Activated CD8-positive, alpha-beta T cell treated with anti-CD3 and anti-CD28 coated beads for 36 hours (primary cell): ENCODE measurements at regions not wholly inside any gene's neighbourhood (a gene's known extent, or its start where the extent isn't known, plus 50 kb on each side); places are given as distances from the start of the nearest gene placed in this dataset.

Source experiments
- ATAC-seq: fragments of 200-7000 bp; cut with Tn5 transposase; one replicate; pipeline ENCODE4 v1.10.0; 2021; ENCODE audit warnings: mild to moderate bottlenecking, moderate library complexity
- CTCF ChIA-PET: fragments of 350-600 bp; sonication (Branson Sonifier 250); formaldehyde crosslinking; loops from one replicate; lab custom pipeline; 2021; ENCODE audit warnings: antibody characterized with exemption; lab: Charles Lee
- POLR2A ChIA-PET: fragments of 350-600 bp; sonication (Branson Sonifier 250); formaldehyde crosslinking; loops from one replicate; lab custom pipeline; 2021; ENCODE audit warnings: antibody characterized with exemption; lab: Charles Lee
- DNase-seq: peaks from one replicate; pipeline ENCODE4 v3.0.0-alpha.2; 2020
- H3K27ac Mint-ChIP-seq: one replicate; pipeline ENCODE4 v1.8.0; 2021; ENCODE audit warnings: mild to moderate bottlenecking, mixed read lengths
- H3K27me3 Mint-ChIP-seq: one replicate; pipeline ENCODE4 v1.8.0; 2021; ENCODE audit warnings: mixed read lengths
- H3K36me3 Mint-ChIP-seq: one replicate; pipeline ENCODE4 v1.8.0; 2021; ENCODE audit warnings: low read depth, mixed read lengths
- H3K4me1 Mint-ChIP-seq: one replicate; pipeline ENCODE4 v1.8.0; 2021; ENCODE audit warnings: low read depth, mixed read lengths
- H3K4me3 Mint-ChIP-seq: one replicate; pipeline ENCODE4 v1.8.0; 2021; ENCODE audit warnings: mild to moderate bottlenecking, moderate library complexity, mixed read lengths
- H3K9me3 Mint-ChIP-seq: one replicate; pipeline ENCODE4 v1.8.0; 2021; ENCODE audit warnings: mixed read lengths
- CTCF ChIP-seq: fragments of 200-600 bp; IDR thresholded peaks from one replicate; pipeline ENCODE4 v1.8.0; 2022; ENCODE audit warnings: antibody characterized with exemption, mild to moderate bottlenecking
- intact Hi-C: fragments of 100-400 bp; cut with micrococcal nuclease; formaldehyde crosslinking; loops from one replicate; pipeline ENCODE4 v1.10.0; 2022

- intact Hi-C loops, result no loop called here
- Mint-ChIP-seq H3K27ac (no peak overlapping the region), H3K4me3 (no peak overlapping the region), H3K4me1 (no peaks in the 10 kb centered on the region), H3K9me3 (peaks cover 6% of the 10 kb centered on the region), H3K27me3 (no peaks in the 10 kb centered on the region), H3K36me3 (no peaks in the 10 kb centered on the region)
- DNase-seq, result no peak
- CTCF ChIA-PET, result no interaction called here
- no peak for TF ChIP-seq CTCF
- ATAC-seq, result no peak
- POLR2A ChIA-PET, result no interaction called here
Observed at GRCh38 chr2:139969323-139969722, 1189.1 kb upstream of the NXPH2 start.

GRCh38 chr2:139968588-139968987 is 1188.4 kb upstream of the NXPH2 start:
- no peaks in the 10 kb centered on the region for H3K36me3 Mint-ChIP-seq
- H3K4me3 Mint-ChIP-seq, result no peak overlapping the region
- H3K27me3 Mint-ChIP-seq, result no peaks in the 10 kb centered on the region
- no peak for DNase-seq
- ChIA-PET CTCF (no interaction called here), POLR2A (no interaction called here)
- intact Hi-C loops, result no loop called here
- H3K9me3 Mint-ChIP-seq, result peaks cover 6% of the 10 kb centered on the region
- H3K4me1 Mint-ChIP-seq, result no peaks in the 10 kb centered on the region
- no peak for ATAC-seq
- no peak for TF ChIP-seq CTCF
- H3K27ac Mint-ChIP-seq, result no peak overlapping the region

- ChIA-PET POLR2A (no interaction called here), CTCF (no interaction called here)
- H3K27ac Mint-ChIP-seq, result no peak overlapping the region
- peaks cover 6% of the 10 kb centered on the region for H3K9me3 Mint-ChIP-seq
- H3K4me1 Mint-ChIP-seq, result no peaks in the 10 kb centered on the region
- no peak for TF ChIP-seq CTCF
- ATAC-seq, result no peak
- no peak for DNase-seq
- intact Hi-C loops, result no loop called here
- H3K4me3 Mint-ChIP-seq, result no peak overlapping the region
- H3K36me3 Mint-ChIP-seq, result no peaks in the 10 kb centered on the region
- no peaks in the 10 kb centered on the region for H3K27me3 Mint-ChIP-seq
Observed at GRCh38 chr2:139967665-139968064, 1187.5 kb upstream of the NXPH2 start.

GRCh38 chr2:139964721-139965440 is 1184.7 kb upstream of the NXPH2 start:
- ATAC-seq (no peak), DNase-seq (no peak)
- intact Hi-C loops, result no loop called here
- H3K27me3 Mint-ChIP-seq, result no peaks in the 10 kb centered on the region
- H3K27ac Mint-ChIP-seq, result no peak overlapping the region
- no peak for TF ChIP-seq CTCF
- CTCF ChIA-PET, result no interaction called here
- peaks cover 8% of the 10 kb centered on the region for H3K9me3 Mint-ChIP-seq
- H3K4me1 Mint-ChIP-seq, result no peaks in the 10 kb centered on the region
- no peaks in the 10 kb centered on the region for H3K36me3 Mint-ChIP-seq
- POLR2A ChIA-PET, result no interaction called here
- H3K4me3 Mint-ChIP-seq, result no peak overlapping the region

- H3K9me3 Mint-ChIP-seq, result peaks cover 13% of the 10 kb centered on the region
- TF ChIP-seq CTCF, result no peak
- CTCF ChIA-PET, result no interaction called here
Observed at GRCh38 chr2:139963863-139964355, 1183.7 kb upstream of the NXPH2 start.

More at GRCh38 chr2:139963863-139964355, 1183.7 kb upstream of the NXPH2 start:
- H3K36me3 Mint-ChIP-seq, result no peaks in the 10 kb centered on the region
- no peaks in the 10 kb centered on the region for H3K27me3 Mint-ChIP-seq
- no peak for ATAC-seq
- H3K4me3 Mint-ChIP-seq, result no peak overlapping the region
- intact Hi-C loops, result no loop called here
- POLR2A ChIA-PET, result no interaction called here
- DNase-seq, result no peak
- H3K27ac Mint-ChIP-seq, result no peak overlapping the region
- no peaks in the 10 kb centered on the region for H3K4me1 Mint-ChIP-seq
